Fibroblast of mammary gland (primary cell): ENCODE measurements at regions not wholly inside any gene's neighbourhood (a gene's known extent, or its start where the extent isn't known, plus 50 kb on each side); places are given as distances from the start of the nearest gene placed in this dataset.

Experiments
- DNase-seq: peaks from one replicate; pipeline ENCODE4 v3.0.0-alpha.2; 2010; ENCODE audit warnings: low read depth
- H3K4me3 ChIP-seq: 2 replicates; pipeline ENCODE4 v1.5.1; 2011; ENCODE audit warnings: low read depth, mild to moderate bottlenecking, low read length, moderate library complexity; ENCODE audit not compliant: control insufficient read depth
- CTCF ChIP-seq: conservative IDR thresholded peaks from 2 replicates; pipeline ENCODE4 v1.5.1; 2011; ENCODE audit warnings: low read depth, low read length, inconsistent platforms; ENCODE audit not compliant: control insufficient read depth, insufficient read depth

DNA sequence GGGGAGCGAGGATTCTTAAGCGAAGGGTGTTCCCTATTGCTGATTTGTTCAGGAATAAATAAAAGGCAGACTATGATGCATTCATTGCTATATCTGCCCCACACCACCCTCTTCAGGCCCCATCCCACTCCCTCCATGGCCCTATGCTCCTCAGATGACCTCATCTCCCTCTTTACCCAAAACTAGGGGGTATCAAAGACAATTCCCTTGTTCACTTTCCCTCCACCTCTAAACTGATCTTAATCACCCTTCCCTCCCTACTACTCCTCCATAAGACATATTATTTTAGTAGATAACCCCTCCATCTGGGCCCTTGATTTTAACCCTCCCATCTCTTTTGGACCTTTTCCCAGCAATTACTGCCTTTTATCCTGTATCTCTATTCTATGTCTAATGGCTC, 434.9 kb upstream of the RUNX1 start:
- DNase-seq = no peak
- no peak for TF ChIP-seq CTCF
- no peak overlapping the region for H3K4me3 ChIP-seq

DNA sequence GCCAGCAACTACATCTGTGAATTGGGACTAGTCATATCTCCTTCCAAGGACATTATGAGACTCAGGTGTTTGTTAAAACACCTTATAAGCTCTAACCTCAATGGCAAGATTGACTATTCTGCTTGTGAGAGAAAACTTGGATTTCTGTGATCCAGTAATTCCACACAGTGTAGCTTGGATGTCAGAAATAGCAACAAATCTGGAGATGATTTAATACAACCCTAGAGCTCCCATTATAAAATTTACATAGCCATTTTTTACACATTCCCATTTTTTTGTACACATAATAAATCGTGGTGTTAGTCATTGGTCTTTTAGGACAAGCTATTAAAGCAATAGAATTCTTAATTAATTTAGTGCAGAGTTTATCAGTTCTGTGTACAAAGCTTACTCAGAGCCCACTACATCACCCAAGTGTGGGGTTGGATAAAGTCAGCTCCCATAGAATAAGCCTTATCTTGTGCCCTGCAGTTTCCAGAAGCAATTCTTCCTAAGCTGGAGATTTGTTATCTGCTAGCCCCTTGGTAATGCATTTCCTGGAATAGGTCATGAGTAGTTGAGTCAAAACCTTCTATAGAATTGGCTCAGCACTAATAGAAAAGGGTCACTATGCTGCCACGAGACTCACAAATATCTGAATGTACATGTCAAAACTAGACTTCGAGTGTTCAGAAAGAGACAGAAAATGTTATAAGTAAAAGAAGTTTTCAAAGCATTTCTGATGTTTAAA, 434.0 kb upstream of the RUNX1 start:
- TF ChIP-seq CTCF = no peak
- no peak overlapping the region for H3K4me3 ChIP-seq
- no peak for DNase-seq

DNA sequence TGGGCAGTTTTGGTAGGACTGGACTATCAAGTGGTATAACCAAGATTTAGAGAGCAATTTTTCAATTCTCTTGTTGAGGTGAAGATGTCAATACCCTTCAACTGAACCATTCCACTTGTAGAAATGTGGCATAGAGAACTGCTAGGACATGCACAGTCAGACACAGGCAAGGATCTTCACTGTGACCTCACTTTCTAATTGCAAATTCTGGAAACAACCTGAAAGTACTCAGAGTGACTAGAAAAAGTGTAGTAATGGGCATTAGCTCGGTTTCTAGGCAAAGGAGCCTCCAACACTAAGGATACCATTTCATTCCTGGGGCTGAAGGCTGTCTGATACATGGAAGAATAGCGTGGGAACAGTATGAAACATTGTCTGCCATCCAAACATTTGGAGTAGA, 433.0 kb upstream of the RUNX1 start:
- no peak overlapping the region for H3K4me3 ChIP-seq
- TF ChIP-seq CTCF = no peak
- no peak for DNase-seq

DNA sequence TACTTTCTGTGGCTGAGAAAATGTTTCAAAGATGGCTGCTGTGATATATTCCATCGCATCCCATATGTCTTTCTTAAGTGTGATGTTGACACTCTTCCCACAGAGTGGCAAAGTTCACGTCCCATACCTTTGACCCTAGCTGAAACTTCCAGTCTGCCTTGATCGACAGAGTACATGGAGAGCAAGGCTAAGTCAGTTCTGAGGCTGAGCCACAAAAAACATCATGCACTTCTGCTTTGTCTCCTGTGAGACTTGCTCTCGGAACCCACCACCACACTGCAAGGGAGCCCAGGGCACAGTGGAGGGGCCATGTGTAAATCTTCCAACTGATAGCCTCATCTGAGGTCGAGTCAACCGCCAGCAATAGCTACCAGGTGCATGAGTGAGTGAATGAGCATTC, 431.9 kb upstream of the RUNX1 start:
- no peak for TF ChIP-seq CTCF

GRCh38 chr21:35479529-35479928, 430.4 kb upstream of the RUNX1 start:
- DNase-seq = no peak
- H3K4me3 ChIP-seq = no peak overlapping the region
- no peak for TF ChIP-seq CTCF

More for the DNA sequence above, 431.9 kb upstream of the RUNX1 start:
- H3K4me3 ChIP-seq = no peak overlapping the region
- DNase-seq = no peak

DNA sequence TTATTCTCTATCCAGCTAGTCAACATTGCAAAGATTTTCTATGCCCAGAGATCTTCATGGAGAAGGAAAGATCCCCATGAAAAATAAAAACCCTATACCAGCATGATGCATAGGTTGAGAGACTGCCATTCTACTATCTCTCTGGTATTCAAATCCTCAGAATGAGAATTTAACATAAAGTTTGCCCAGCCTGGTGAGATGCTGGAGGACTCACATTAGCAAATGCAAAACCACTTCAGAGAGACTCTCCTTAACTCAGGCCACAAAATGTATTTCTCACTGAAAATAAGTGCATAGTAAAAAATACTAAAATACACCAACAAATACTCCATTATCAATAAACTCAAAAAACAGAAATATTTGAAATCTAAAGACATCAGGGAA, 430.0 kb upstream of the RUNX1 start:
- no peak for TF ChIP-seq CTCF
- H3K4me3 ChIP-seq = no peak overlapping the region
- no peak for DNase-seq
